ENCODE measurements at regions not wholly inside any gene's neighbourhood (a gene's known extent, or its start where the extent isn't known, plus 50 kb on each side); places are given as distances from the start of the nearest gene placed in this dataset.
"Not testable (repeated sequence)": the region's sequence is repeated elsewhere in the genome, so short reads cannot be mapped to it uniquely, and the experiment has no call there.

DNA sequence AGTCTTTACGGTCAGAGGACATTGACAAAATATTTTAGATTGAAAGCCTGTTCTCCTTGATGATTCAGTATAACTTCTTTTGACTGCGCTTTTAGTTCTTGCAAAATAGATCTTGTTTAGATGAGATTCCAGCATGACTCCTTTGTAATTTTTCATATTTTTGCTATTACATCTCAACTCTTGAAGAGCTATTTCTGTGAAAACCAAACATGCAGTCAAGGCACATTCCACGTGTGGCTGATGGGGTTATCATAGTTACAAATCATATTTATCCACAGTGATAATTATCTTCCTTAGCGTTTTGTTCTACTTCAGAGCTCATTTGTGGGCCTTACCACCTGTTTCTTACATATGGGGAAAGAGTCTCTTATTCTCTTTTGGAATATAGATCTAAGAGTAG, 238.8 kb upstream of the DMRT1 start:
- Histone ChIP-seq H3K27me3 (no peaks in the 10 kb centered on the region), H3K9me3 (peaks cover 2% of the 10 kb centered on the region; the same call in 1 of the 2 replicates), H3K36me3 (peaks cover 56% of the 10 kb centered on the region), H3K4me3 (no peak overlapping the region)
- no peak for DNase-seq

DNA sequence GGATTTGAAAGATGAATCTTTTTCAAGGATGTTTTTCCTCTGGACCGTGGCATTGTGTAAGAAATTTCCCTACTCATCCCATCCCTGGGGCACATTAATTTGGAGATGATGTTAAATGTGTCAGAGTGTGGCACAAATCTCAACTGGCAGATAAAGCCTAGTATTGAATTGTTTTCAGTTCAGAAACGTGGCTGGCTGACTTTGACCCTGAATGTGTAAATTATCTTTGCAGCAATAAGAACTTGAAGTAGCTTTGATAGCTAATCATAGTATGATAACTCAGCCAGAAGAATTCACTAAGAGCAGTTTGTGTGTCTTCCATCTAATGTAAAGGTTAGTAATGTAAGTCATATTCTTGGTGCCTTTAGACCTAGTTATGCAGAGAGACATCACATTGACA, 238.4 kb upstream of the DMRT1 start:
- Histone ChIP-seq H3K36me3 (peaks cover 52% of the 10 kb centered on the region), H3K27me3 (no peaks in the 10 kb centered on the region), H3K4me3 (no peak overlapping the region), H3K9me3 (peaks cover 2% of the 10 kb centered on the region; the same call in 1 of the 2 replicates)
- no peak for DNase-seq

DNA sequence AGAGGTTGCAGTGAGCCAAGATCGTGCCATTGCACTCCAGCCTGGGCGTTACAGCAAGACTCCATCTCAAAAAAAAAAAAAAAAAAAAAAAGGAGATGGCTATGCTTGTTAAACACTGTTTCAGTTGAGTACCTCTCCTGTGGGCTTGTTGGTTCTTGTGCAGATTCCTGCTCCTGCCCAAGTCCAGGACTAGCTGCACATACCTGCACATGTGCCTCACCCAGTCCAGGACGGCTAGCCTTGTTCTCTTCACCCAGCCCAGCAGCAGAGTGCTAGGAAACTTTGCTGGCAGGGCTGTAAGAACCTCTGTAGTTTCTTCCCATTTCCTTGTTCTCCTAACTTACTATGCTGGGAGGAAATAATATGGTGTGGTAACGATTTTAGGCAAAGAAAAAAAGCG, 234.1 kb upstream of the DMRT1 start:
- Histone ChIP-seq H3K4me3 (no peak overlapping the region), H3K36me3 (peaks cover 41% of the 10 kb centered on the region), H3K27me3 (no peaks in the 10 kb centered on the region), H3K9me3 (no peaks in the 10 kb centered on the region)
- no peak for DNase-seq

GRCh38 chr9:613771-614347, 227.6 kb upstream of the DMRT1 start:
- Histone ChIP-seq H3K9me3 (no peaks in the 10 kb centered on the region), H3K36me3 (peaks cover 23% of the 10 kb centered on the region), H3K4me3 (no peak overlapping the region), H3K27me3 (no peaks in the 10 kb centered on the region)
- peak; percentile 77 for DNase-seq

GRCh38 chr9:614431-614830, 227.1 kb upstream of the DMRT1 start:
- H3K27me3 ChIP-seq, result no peaks in the 10 kb centered on the region
- DNase-seq, result no peak
- no peak overlapping the region for H3K4me3 ChIP-seq
- no peaks in the 10 kb centered on the region for H3K9me3 ChIP-seq
- H3K36me3 ChIP-seq, result peaks cover 23% of the 10 kb centered on the region

DNA sequence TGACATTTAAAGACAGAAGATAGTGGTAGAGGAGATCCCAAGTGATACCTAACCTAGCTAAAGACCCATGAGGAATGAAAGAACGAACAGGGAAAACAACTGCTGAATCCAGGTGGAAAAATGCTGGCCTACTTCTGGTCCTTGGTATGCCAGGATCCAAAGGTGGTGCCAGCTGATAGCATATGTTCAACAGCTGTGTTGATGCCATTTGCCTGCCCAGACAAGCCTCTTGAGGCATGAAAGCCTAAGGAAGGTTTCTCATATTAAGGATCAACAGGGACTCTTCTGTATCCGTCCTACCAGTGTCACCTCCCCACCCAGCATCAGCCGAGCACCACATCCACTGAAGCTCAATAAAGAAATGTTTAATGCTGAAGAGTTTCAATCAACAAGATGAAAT, 225.7 kb upstream of the DMRT1 start:
- Histone ChIP-seq H3K36me3 (peaks cover 18% of the 10 kb centered on the region), H3K4me3 (no peak overlapping the region), H3K9me3 (no peaks in the 10 kb centered on the region), H3K27me3 (no peaks in the 10 kb centered on the region)
- DNase-seq, result no peak

DNA sequence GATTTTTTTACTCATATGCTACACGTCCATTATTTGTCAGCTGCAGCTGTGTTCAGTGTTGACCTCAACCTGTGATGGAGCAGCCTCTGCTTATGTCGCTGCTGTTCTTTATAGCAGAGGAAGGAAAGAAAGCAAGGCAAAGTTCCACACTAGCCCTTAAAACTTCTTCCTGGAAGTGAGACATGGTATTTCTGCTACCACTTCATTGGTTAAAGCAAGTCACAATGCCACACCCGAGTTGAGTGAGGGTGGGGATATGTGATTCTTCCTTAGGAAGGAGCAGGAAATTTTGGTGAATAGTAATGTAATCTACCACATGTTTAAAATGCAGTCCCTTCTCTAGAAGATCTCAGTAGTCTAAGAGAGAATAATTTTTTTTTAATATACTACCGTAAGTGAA, 224.8 kb upstream of the DMRT1 start:
- H3K4me3 ChIP-seq, result no peak overlapping the region
- DNase-seq, result no peak
- H3K27me3 ChIP-seq, result no peaks in the 10 kb centered on the region
- H3K36me3 ChIP-seq, result peaks cover 28% of the 10 kb centered on the region
- no peaks in the 10 kb centered on the region for H3K9me3 ChIP-seq

- DNase-seq, result no peak
- Histone ChIP-seq H3K27me3 (no peaks in the 10 kb centered on the region), H3K4me3 (no peak overlapping the region), H3K9me3 (no peaks in the 10 kb centered on the region), H3K36me3 (peaks cover 29% of the 10 kb centered on the region)
Observed at GRCh38 chr9:617445-618085, 223.9 kb upstream of the DMRT1 start.

- no peak for DNase-seq
- H3K27me3 ChIP-seq, result no peaks in the 10 kb centered on the region
- H3K4me3 ChIP-seq, result no peak overlapping the region
- H3K9me3 ChIP-seq, result no peaks in the 10 kb centered on the region
- H3K36me3 ChIP-seq, result peaks cover 33% of the 10 kb centered on the region
Observed at GRCh38 chr9:618478-618877, 223.0 kb upstream of the DMRT1 start.

- Histone ChIP-seq H3K4me3 (no peak overlapping the region), H3K27me3 (no peaks in the 10 kb centered on the region), H3K9me3 (no peaks in the 10 kb centered on the region), H3K36me3 (peaks cover 24% of the 10 kb centered on the region)
- DNase-seq, result no peak
Observed at GRCh38 chr9:621201-621855, 220.2 kb upstream of the DMRT1 start.

GRCh38 chr9:624935-625500, 216.5 kb upstream of the DMRT1 start:
- DNase-seq, result peak; percentile 32
- Histone ChIP-seq H3K4me3 (no peak overlapping the region), H3K36me3 (peaks cover 21% of the 10 kb centered on the region), H3K27me3 (no peaks in the 10 kb centered on the region), H3K9me3 (no peaks in the 10 kb centered on the region)

- no peak for DNase-seq
Observed at GRCh38 chr9:625613-626012, 215.9 kb upstream of the DMRT1 start.

DNA sequence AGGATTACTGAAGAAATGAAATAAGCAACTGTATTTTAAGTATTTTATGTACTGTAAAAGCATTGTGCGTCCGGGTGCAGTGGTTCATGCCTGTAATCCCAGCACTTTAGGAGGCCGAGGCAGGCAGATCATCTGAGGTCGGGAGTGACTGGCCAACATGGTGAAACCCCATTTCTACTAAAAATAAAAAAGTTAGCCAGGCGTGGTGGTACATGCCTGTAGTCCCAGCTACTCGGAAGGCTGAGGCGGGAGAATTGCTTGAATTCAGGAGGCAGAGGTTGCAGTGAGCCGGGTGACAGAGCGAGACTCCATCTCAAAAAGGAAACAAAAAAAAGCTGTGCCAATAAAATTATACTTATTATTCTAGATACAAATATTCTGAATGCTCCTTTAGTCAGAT, 215.4 kb upstream of the DMRT1 start:
- DNase-seq, H3K4me3 ChIP-seq, H3K27me3 ChIP-seq, H3K9me3 ChIP-seq: not testable (repeated sequence)
- peaks cover 18% of the 10 kb centered on the region for H3K36me3 ChIP-seq

More at GRCh38 chr9:625613-626012, 215.9 kb upstream of the DMRT1 start:
- no peaks in the 10 kb centered on the region for H3K27me3 ChIP-seq
- no peak overlapping the region for H3K4me3 ChIP-seq
- H3K36me3 ChIP-seq, result peaks cover 21% of the 10 kb centered on the region
- H3K9me3 ChIP-seq, result no peaks in the 10 kb centered on the region

- no peak overlapping the region for H3K4me3 ChIP-seq
- H3K36me3 ChIP-seq, result peaks cover 13% of the 10 kb centered on the region
- H3K9me3 ChIP-seq, result no peaks in the 10 kb centered on the region
- DNase-seq, result no peak
- H3K27me3 ChIP-seq, result no peaks in the 10 kb centered on the region
Observed at GRCh38 chr9:626596-626995, 214.9 kb upstream of the DMRT1 start.

GRCh38 chr9:627336-627970, 214.0 kb upstream of the DMRT1 start:
- Histone ChIP-seq H3K36me3 (peaks cover 8% of the 10 kb centered on the region), H3K27me3 (no peaks in the 10 kb centered on the region), H3K4me3 (no peak overlapping the region), H3K9me3 (no peaks in the 10 kb centered on the region)
- DNase-seq, result no peak

GRCh38 chr9:629146-629545, 212.4 kb upstream of the DMRT1 start:
- peaks cover 5% of the 10 kb centered on the region for H3K9me3 ChIP-seq
- no peak for DNase-seq
- H3K27me3 ChIP-seq, result no peaks in the 10 kb centered on the region
- H3K36me3 ChIP-seq, result peaks cover 15% of the 10 kb centered on the region
- H3K4me3 ChIP-seq, result no peak overlapping the region

- H3K9me3 ChIP-seq, result peaks cover 8% of the 10 kb centered on the region
- H3K27me3 ChIP-seq, result no peaks in the 10 kb centered on the region
- DNase-seq, result peak; percentile 47
- H3K4me3 ChIP-seq, result no peak overlapping the region
- H3K36me3 ChIP-seq, result peaks cover 24% of the 10 kb centered on the region
Observed at GRCh38 chr9:630817-631216, 210.7 kb upstream of the DMRT1 start.
